ENCODE measurements at regions not wholly inside any gene's neighbourhood (a gene's known extent, or its start where the extent isn't known, plus 50 kb on each side); places are given as distances from the start of the nearest gene placed in this dataset.

DNA sequence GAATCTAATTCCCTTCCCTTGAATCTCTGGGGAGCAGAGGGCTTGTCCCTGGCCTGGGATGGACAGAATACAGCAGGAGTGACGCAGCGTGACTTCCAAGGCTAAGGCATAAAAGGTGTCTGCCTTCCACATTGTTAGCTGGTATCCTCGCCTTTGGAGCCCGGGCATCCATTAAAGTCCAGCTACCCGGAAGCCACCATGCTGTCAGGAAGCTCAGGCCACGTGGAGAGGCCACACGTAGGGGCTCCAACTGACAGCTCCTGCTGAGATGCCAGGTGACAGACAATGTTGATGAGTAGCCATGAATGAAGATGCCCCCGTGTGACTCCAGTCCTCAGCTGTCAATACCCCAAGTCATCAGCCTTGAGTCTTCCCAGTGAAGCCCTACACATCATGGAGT lies 99.9 kb downstream of the OAT start:
- DNase-seq, result no peak
- TF ChIP-seq, protein P1, sequence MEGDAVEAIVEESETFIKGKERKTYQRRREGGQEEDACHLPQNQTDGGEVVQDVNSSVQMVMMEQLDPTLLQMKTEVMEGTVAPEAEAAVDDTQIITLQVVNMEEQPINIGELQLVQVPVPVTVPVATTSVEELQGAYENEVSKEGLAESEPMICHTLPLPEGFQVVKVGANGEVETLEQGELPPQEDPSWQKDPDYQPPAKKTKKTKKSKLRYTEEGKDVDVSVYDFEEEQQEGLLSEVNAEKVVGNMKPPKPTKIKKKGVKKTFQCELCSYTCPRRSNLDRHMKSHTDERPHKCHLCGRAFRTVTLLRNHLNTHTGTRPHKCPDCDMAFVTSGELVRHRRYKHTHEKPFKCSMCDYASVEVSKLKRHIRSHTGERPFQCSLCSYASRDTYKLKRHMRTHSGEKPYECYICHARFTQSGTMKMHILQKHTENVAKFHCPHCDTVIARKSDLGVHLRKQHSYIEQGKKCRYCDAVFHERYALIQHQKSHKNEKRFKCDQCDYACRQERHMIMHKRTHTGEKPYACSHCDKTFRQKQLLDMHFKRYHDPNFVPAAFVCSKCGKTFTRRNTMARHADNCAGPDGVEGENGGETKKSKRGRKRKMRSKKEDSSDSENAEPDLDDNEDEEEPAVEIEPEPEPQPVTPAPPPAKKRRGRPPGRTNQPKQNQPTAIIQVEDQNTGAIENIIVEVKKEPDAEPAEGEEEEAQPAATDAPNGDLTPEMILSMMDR (IDR thresholded peaks at IDR 0.05), result no peak
- no peak overlapping the region for H3K4me3 Mint-ChIP-seq
- peaks cover 13% of the 10 kb centered on the region for H3K27me3 Mint-ChIP-seq (ENCODE audit: low read depth, poor library complexity)
- H3K36me3 Mint-ChIP-seq (ENCODE audit: low read depth), result no peaks in the 10 kb centered on the region
- peaks cover 30% of the 10 kb centered on the region for H3K4me1 Mint-ChIP-seq
- H3K9me3 Mint-ChIP-seq, result peaks cover 10% of the 10 kb centered on the region
- no peak overlapping the region for H3K27ac Mint-ChIP-seq

DNA sequence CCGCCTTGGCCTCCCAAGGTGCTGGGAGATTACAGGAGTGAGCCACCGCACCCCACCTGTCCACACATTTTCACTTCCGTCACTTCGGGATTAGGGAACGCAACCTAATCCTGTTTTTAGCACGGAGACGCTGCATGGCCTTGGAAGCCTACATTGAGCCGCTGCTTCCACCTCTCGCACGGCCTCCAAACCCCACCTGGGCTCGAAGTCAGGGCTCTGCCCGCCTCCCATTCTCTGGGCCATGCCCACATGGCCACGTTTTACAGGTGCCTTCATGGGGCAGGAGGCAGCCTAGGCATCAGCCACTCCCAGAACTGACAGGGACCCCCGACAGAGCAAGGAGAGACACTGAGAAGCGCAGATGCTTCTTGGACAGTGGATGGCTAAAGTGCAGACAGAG lies 100.6 kb downstream of the OAT start:
- Mint-ChIP-seq H3K4me1 (peaks cover 23% of the 10 kb centered on the region), H3K4me3 (no peak overlapping the region), H3K27ac (no peak overlapping the region), H3K36me3 (ENCODE audit: low read depth) (no peaks in the 10 kb centered on the region), H3K9me3 (peaks cover 10% of the 10 kb centered on the region), H3K27me3 (ENCODE audit: low read depth, poor library complexity) (peaks cover 14% of the 10 kb centered on the region)
- TF ChIP-seq, protein P1 (IDR thresholded peaks at IDR 0.05), result no peak
- no peak for DNase-seq

DNA sequence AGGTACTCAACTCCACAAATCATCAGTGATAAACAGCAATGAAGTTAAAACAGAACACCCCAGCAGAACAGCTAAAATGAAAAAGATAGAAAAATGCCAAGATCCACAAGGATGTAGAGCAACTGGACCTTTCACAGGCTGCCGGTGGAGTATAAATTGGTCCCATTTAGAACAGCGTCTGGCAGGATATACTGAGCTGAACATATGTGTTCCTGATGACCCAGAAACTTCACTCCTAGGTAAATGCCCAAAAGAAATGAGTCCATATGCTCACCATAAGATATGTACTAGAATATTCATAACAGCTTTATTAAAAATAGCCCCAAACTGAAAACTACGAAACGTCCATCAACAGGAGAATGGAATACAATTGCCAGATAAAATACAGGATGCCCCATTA lies 102.4 kb downstream of the OAT start:
- Mint-ChIP-seq H3K27me3 (ENCODE audit: low read depth, poor library complexity) (peaks cover 15% of the 10 kb centered on the region), H3K36me3 (ENCODE audit: low read depth) (no peaks in the 10 kb centered on the region), H3K4me1 (peaks cover 7% of the 10 kb centered on the region)

DNA sequence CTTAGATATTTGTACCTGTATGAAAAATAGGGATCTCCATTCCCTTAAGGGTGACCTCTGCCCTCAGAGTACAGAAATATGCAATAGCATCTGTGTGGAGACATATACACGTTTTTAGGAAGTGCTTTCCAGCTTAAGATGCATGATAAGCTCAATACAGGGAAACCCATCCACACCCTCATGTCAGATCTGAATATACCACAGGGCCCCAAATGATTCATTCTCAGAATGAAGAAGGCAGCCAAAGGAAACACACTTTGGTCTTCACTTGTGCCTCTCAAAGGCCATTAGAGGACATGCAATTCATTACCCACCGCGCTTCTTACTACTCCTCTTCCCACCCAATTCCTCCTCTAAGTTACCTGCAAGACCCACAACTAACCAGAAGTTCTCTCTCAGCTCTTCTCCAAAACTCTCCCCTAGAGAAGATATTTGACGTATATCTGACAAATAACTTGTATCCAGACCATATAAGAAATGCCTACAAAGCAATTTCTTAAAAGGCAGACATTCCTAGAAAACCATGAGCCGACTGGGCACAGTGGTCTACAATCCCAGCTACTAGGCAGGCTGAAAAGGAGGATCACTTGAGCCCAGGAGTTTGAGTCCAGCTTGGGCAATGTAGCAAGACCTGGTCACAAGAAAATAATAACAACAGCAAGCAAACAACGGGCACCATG lies 103.0 kb downstream of the OAT start:
- DNase-seq, result no peak
- Mint-ChIP-seq H3K4me3 (no peak overlapping the region), H3K4me1 (peaks cover 6% of the 10 kb centered on the region), H3K9me3 (peaks cover 10% of the 10 kb centered on the region), H3K36me3 (ENCODE audit: low read depth) (no peaks in the 10 kb centered on the region), H3K27me3 (ENCODE audit: low read depth, poor library complexity) (peaks cover 15% of the 10 kb centered on the region), H3K27ac (no peak overlapping the region)
- TF ChIP-seq, protein P1 (IDR thresholded peaks at IDR 0.05), result no peak

More for the DNA sequence above, 102.4 kb downstream of the OAT start:
- TF ChIP-seq, protein P1 (IDR thresholded peaks at IDR 0.05), result no peak
- DNase-seq, result no peak
- no peak overlapping the region for H3K4me3 Mint-ChIP-seq
- no peak overlapping the region for H3K27ac Mint-ChIP-seq
- H3K9me3 Mint-ChIP-seq, result peaks cover 10% of the 10 kb centered on the region

DNA sequence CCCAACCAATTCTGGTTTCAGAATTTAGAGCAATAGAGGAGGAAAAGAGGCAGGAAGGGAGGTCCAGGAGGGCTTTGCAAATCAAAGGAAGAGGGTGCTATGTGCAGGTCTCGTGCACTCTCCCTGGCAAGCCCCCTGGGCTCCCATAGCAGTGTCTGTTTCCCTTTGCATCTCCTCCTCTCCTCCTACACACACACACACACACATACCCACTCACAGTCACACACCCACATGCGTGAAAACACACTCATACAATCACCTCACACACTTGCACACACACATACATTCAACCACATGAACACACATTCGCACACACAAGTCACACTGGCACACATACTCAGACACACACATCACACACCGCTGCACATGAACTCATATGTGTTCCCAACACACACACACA lies 105.3 kb downstream of the OAT start:
- H3K9me3 Mint-ChIP-seq, result peaks cover 25% of the 10 kb centered on the region
- H3K27ac Mint-ChIP-seq, result peak overlapping the region; percentile 17
- peaks cover 13% of the 10 kb centered on the region for H3K27me3 Mint-ChIP-seq (ENCODE audit: low read depth, poor library complexity)
- TF ChIP-seq, protein P1 (IDR thresholded peaks at IDR 0.05), result no peak
- no peak for DNase-seq
- H3K36me3 Mint-ChIP-seq (ENCODE audit: low read depth), result no peaks in the 10 kb centered on the region
- H3K4me3 Mint-ChIP-seq, result no peak overlapping the region
- H3K4me1 Mint-ChIP-seq, result peaks cover 6% of the 10 kb centered on the region

DNA sequence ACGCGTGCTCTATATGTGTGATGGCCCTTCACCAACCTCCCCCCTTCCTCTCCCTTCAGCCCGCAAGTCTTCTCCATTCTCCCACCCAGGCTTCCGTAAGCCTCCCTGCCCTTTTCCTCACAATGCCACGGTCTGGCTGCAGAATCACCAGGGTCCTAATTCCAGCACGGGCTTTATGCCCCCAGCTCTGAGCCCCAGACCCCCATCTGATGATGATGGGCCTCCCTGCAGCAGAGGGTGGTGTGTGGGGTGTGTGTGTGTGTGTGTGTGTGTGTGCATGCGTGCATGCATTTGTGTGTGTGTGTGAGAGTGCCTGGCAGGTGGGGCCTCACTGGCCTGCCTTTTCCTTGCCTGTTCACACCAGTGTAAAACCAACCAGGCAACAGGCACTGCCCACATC lies 109.9 kb downstream of the OAT start:
- Mint-ChIP-seq H3K9me3 (peaks cover 15% of the 10 kb centered on the region), H3K4me1 (no peaks in the 10 kb centered on the region), H3K27me3 (ENCODE audit: low read depth, poor library complexity) (peaks cover 13% of the 10 kb centered on the region), H3K36me3 (ENCODE audit: low read depth) (no peaks in the 10 kb centered on the region), H3K27ac (no peak overlapping the region), H3K4me3 (no peak overlapping the region)
- DNase-seq, result no peak
- TF ChIP-seq, protein P1 (IDR thresholded peaks at IDR 0.05), result no peak
